ENCODE measurements at regions not wholly inside any gene's neighbourhood (a gene's known extent, or its start where the extent isn't known, plus 50 kb on each side); places are given as distances from the start of the nearest gene placed in this dataset.

DNA sequence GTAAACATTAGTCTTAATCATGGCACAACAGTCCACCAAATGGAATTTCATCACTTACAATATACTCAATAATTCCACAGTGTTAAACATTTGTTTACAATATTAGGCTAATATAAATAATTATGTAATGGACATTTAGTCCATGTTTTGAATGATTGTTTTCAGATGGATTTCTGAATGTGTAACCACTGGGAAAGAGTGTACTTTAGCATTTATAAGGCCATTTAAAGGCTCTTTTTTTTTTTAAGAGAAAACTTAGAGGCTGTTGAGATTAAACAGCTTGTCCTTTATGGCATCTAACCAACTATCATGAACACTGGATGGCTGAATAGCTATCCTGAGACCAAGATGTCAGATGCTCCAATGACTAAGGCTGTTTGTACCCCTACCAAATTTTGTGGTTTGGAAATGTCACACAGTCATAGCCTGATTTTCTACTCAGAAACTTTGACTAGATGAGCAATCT lies 248.3 kb upstream of the GLI3 start:
- DNase-seq: no peak

DNA sequence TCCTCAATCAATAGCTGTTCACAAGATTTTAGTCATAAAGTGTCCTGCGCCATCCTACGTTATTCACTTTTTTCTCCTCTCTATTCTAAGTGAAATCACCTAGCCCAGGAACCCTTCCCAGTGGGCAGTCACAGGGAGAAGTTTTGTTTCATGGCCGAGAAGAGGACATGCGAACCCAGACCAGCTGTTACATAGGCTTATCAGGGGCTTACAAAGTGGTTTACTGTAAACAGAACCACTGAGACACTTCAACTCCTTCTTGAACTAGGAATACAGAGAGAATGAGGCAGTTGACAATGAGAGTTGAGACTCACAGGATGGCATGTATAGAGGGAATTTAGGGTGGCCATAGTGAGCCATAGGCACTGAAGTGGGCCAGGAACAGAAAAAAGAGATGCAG lies 246.9 kb upstream of the GLI3 start:
- DNase-seq: no peak

DNA sequence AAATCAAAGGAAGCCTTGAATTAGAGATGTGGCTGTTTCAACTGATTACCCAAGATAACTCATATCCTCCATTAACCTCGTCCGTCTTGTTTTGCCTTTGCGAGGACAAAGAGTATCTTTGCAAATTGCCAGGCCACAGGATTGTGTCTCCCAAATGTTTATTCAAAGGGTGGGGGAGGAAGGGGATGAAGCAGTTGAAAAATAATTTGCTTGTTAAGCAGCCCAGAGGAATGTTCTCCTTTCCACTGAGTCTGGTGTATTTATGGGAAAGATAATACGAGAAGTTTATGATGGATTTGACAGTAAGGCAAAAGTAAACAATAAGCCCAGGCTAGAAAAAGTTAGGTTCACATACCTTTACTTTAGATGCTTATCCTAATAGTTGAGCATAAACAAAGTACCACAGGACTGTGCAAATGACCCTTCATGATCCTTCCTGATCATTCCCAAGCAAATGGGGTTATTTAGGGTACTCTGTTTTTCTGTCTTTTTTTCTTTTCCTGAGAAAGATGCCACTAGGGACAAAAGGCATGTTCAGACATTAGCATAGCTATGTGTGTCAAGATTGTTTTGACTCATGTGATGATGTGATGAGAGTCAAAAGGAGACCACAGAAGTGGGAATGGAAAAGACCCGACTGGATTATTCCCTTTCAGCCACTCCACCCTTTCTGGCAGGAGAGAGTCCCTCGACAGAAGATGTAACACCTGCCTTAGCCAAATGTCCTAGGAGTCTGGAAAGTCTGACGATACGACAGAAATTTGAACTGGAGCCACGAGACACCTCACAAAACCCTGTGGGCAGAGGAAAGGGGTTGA lies 243.0 kb upstream of the GLI3 start:
- DNase-seq: no peak

DNA sequence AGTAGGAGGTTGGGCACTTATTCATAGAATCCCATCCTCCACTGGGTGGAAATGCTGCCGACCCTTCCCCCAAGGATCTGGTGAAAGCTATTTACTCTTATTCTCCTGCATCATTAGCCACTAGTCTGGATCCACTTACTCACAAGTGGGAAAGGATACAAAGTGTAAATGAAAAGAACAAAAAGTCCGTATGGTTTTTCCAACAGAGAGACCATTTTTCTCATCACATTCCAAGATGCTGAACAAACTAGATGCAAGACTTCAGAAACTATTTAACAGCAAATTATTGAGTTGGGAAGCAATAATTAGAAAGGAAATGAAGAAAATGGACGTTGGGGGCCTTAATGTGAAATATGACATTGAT lies 242.4 kb upstream of the GLI3 start:
- DNase-seq: no peak

- DNase-seq: no peak
These were observed 241.7 kb upstream of the GLI3 start for GRCh38 chr7:42478717-42479116.

- DNase-seq: no peak
These were observed 239.2 kb upstream of the GLI3 start for GRCh38 chr7:42476255-42476654.

DNA sequence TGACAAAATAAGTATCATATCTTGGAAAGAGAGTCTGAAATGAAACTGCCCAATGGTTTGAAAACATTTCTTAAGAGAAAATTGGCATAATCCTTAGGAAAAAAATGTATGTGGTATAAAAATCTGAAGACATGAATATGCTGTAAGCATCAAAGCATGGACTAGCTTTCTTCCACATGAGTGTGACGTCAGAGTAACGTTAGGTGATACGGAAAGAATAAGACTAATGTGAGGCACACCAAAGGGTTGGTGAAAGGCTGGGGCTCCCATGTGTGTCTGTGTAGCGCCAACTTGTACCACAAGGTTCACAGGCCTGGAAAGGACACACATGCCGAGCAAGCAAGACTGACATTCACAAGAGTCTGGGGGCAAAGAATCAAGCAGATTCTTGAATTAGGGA lies 238.1 kb upstream of the GLI3 start:
- no peak for DNase-seq

DNA sequence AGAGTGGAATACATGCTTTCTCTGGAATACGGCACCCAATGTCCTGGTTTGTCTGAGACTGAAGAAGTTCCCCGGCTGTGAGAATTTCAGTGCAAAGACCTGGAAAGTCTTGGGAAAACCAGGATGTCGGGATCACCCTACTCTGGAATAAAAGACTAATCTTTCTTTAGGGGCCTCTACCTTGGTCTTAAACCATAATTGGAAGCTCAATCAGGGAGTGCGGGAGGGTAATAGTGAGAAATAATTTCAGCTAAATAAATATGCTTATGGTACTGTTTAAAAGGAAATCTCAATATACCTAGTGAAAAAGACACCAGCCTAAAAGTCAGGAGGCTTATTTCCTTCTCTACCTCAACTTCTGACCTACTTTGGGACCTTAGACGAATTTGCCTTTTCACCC lies 236.1 kb upstream of the GLI3 start:
- DNase-seq: no peak

GRCh38 chr7:42471573-42472174 lies 234.7 kb upstream of the GLI3 start:
- DNase-seq: no peak

DNA sequence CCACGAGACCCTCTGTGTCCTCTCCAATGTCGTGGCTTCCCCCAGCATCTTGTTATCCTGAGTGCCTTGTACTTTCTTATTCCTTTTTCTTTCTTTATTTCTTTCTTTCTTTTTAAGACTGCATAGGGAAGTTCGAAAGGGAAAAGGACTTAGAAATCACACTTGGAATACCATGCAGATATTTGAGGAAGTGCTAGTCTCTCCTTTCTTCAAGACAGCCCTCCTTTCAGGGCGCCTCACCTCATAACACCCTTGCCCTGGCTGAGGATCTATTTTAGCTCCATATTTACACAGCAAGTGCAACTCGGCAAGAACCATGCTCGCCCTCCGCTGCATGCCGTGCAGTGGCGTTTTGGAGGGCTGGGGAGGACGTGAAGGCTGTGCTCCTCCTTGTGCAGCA lies 232.3 kb upstream of the GLI3 start:
- DNase-seq: no peak

- no peak for DNase-seq
These were observed 231.5 kb upstream of the GLI3 start for GRCh38 chr7:42468471-42468870.

DNA sequence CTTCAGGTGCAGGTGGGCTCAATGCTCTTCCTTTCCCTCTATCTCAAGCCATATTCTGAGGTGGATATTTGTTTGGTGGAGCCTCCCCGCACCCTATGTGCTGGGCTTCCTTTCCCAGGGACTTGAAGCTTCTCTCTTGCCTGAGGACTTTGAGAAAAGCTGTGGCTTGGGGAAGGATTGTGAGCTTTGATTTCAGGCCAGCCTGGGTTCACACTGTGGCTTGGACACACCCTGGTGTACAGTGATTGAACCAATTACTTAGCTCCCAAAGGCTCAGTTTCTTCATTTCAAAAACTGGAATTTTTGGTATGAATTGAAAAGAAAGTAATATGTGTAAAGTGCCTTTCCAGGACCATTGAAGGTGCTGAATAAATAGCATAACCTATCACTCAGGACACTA lies 224.5 kb upstream of the GLI3 start:
- DNase-seq: no peak

DNA sequence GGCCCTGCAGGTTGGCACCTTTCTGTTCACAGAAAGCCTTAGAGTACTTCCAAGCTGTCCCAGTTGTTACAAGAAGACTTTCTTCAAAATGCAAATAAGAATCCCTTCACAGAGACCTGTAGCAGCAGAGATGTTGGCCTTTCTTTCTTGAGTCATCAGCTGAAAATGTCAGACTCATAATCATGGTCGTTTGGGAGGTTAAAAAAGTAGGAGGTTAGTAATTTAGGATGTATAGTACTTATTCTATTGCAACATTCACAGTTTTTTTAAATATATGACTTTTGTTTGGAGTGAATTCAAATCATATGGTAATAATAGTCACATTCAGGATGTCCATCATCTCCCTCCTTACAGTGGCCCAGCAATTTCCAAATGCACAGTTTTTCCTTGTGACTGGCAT lies 223.9 kb upstream of the GLI3 start:
- no peak for DNase-seq

DNA sequence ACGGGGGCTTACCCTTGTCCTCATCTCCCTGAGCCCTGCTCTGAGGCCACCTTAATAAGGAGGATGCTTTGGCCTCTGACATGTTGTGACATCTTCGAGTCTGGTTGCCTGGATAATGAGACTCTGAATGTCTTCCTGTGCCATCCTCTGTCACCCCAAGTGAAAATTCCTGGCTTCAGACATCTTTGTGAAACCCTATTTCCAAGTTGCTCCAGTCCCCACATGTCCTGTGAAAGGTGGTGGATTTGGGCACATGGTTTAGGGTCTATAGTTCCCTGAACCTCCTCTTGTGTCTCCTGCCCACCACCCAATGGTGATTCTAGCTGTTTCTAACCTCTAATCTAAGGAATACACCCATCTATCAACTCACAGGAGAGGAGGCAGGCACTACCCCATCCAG lies 223.1 kb upstream of the GLI3 start:
- DNase-seq: no peak

DNA sequence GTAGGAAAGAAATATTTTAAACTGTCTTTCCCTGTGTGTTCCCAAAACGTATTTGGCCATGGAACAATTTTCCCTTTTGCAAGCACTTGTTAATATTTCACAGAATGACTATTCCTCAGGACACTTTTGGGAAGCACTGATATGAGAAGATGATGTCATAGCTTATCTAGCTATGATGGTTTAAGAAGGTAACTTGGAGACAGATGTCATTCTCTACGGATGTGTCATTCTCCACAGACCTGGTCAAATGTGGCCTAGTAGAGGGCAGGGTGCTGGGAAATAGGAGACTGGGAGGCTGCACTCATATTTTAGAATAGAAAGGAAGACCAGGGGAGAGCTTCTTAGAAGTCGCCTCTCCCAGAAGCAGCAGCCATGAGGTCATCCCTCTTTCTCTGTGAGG lies 220.7 kb upstream of the GLI3 start:
- no peak for DNase-seq

- DNase-seq: no peak
These were observed 219.8 kb upstream of the GLI3 start for GRCh38 chr7:42456756-42457276.

- DNase-seq: no peak
These were observed 219.3 kb upstream of the GLI3 start for GRCh38 chr7:42456267-42456666.

GRCh38 chr7:42453931-42454361 lies 216.9 kb upstream of the GLI3 start:
- no peak for DNase-seq

- DNase-seq: no peak
These were observed 215.3 kb upstream of the GLI3 start for GRCh38 chr7:42452356-42452755.

- DNase-seq: no peak
These were observed 212.4 kb upstream of the GLI3 start for GRCh38 chr7:42449431-42449830.

- no peak for DNase-seq
These were observed 211.9 kb upstream of the GLI3 start for GRCh38 chr7:42448901-42449300.

DNA sequence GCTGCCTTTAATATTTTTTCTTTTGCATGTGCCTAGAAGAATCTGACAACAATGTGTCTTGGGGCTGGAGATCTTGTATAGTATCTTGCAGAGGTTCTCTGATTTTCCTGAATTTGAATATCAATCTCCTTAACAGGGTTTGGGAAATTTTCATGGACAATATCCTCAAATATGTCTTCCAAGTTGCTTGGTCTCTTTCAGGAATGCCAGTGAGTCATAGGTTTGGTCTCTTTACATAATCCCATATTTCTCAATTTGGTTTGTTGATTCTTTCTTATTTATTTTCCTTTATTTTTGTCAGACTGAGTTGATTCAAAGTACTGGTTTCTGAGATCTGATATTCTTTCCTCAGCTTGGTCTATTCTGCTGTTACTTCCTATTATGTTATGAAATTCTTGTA lies 208.7 kb upstream of the GLI3 start:
- DNase-seq: no peak

DNA sequence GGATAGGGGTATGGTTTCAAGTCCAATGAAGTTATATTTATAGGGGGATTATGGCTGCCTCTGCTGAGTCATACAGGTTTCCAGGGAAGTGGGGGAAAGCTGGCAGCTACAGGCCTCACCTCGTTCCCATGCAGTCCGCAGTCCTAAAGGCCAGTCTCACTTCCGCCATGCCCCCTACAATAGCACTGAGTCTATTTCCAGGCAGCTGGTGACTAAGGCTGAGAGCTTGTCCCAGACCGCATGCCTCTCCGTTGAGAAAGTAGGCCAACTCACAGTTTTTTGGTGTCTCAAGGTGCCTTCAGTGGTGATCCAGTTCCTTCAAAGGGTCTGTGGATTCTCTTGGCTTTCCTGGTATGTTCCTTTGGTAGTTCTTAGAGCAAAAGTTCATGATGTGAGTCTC lies 203.9 kb upstream of the GLI3 start:
- DNase-seq: no peak

GRCh38 chr7:42432644-42433043 lies 195.6 kb upstream of the GLI3 start:
- DNase-seq: no peak

DNA sequence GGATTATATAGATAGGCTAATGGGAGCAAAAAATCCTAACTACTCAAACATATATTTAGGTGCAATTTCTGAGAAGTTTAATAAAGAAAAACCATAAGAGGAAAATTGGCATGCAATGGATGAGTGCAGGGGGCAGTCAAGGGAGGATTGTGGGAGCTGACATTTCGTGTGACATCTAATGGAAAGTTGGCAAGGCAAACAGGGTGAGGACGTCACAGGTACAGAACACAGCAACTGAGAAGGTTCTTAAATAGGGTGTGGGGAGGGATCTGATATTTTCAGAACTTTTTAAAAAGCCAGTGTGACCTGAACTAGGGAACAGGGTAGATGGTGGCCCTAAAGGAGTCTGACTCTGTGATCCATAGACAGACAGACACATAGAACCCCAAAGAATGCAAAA lies 194.9 kb upstream of the GLI3 start:
- no peak for DNase-seq

All from CD4-positive, alpha-beta T cell treated with Interleukin-4 for 4 hours (primary cell).